ENCODE measurements at regions not wholly inside any gene's neighbourhood (a gene's known extent, or its start where the extent isn't known, plus 50 kb on each side); places are given as distances from the start of the nearest gene placed in this dataset.

GRCh38 chr2:58436872-58437271, 195.7 kb upstream of the FANCL start:
- no peak for FAIRE-seq
- WGBS (ENCODE audit: missing lambda C conversion rate), result 43% methylated on average over 5 of the region's 5 CpGs
- Histone ChIP-seq H3K4me2 (no peak overlapping the region), H3K27ac (no peak overlapping the region), H3K4me1 (no peaks in the 10 kb centered on the region), H3K9me3 (no peaks in the 10 kb centered on the region), H3K4me3 (no peak overlapping the region)
- ChIA-PET CTCF (interaction anchor here (1.6 to 2.0 kb wide), 2 partner anchors 11 to 678 kb away, joined by 5 to 8 read pairs; no protein-coding TSS in a partner anchor), POLR2A (no interaction called here)
- no peak for TF ChIP-seq REST (IDR thresholded peaks at IDR 0.05)
- no peak for TF ChIP-seq MYC (IDR thresholded peaks at IDR 0.05; ENCODE audit: borderline replicate concordance, low read length)
- no peak for TF ChIP-seq TP53 (CRISPR knock-in tag; IDR thresholded peaks at IDR 0.05)
- no peak for TF ChIP-seq EP300 (IDR thresholded peaks at IDR 0.05)
- TF ChIP-seq FOSB (CRISPR knock-in tag; IDR thresholded peaks at IDR 0.05), result no peak
- TF ChIP-seq CTCF (IDR thresholded peaks at IDR 0.05), result no peak
- no peak for TF ChIP-seq CBX8 (IDR thresholded peaks at IDR 0.05)
- TF ChIP-seq HOXB5 (CRISPR knock-in tag; IDR thresholded peaks at IDR 0.05), result no peak
- TF ChIP-seq CHD4 (IDR thresholded peaks at IDR 0.05; ENCODE audit: borderline replicate concordance), result no peak
- no peak for TF ChIP-seq CHD2 (IDR thresholded peaks at IDR 0.05; ENCODE audit: low read length, partially characterized antibody)
- no peak for TF ChIP-seq FOXS1 (CRISPR knock-in tag; IDR thresholded peaks at IDR 0.05)
- TF ChIP-seq NR3C1 (IDR thresholded peaks at IDR 0.05), result no peak
- no peak for TF ChIP-seq SMC3 (IDR thresholded peaks at IDR 0.05)
- TF ChIP-seq TFCP2L1 (CRISPR knock-in tag; IDR thresholded peaks at IDR 0.05), result no peak
- no peak for DNase-seq (ENCODE audit: low read depth in 1 of 2, low spot score in 1 of 2)
- 0 out of 6 replicates have a peak, but pooled peaks of 1 of the 2 experiments have one; percentile 19 for ATAC-seq

GRCh38 chr2:58435246-58435645, 194.1 kb upstream of the FANCL start:
- Histone ChIP-seq H3K9me3 (no peaks in the 10 kb centered on the region), H3K4me2 (no peak overlapping the region), H3K4me3 (no peak overlapping the region), H3K4me1 (no peaks in the 10 kb centered on the region), H3K27ac (no peak overlapping the region)
- 61% methylated on average over 3 of the region's 3 CpGs for WGBS (ENCODE audit: missing lambda C conversion rate)
- no peak for DNase-seq (ENCODE audit: low read depth in 1 of 2, low spot score in 1 of 2)
- no peak for FAIRE-seq
- ChIA-PET CTCF (interaction anchor here (2.0 kb wide), 1 partner anchor 13 kb away, joined by 8 read pairs; no protein-coding TSS in a partner anchor), POLR2A (no interaction called here)
- no peak for ATAC-seq
- TF ChIP-seq HDAC2 (IDR thresholded peaks at IDR 0.05) (no peak), SMC3 (IDR thresholded peaks at IDR 0.05) (no peak), NR3C1 (IDR thresholded peaks at IDR 0.05) (no peak), KDM5A (IDR thresholded peaks at IDR 0.05) (no peak), JUN (IDR thresholded peaks at IDR 0.05) (no peak), NPAS2 (CRISPR knock-in tag; IDR thresholded peaks at IDR 0.05; ENCODE audit: borderline replicate concordance) (no peak), SREBF2 (IDR thresholded peaks at IDR 0.05) (no peak), USF2 (IDR thresholded peaks at IDR 0.05) (no peak), FOSB (CRISPR knock-in tag; IDR thresholded peaks at IDR 0.05) (no peak), CHD4 (IDR thresholded peaks at IDR 0.05; ENCODE audit: borderline replicate concordance) (no peak), HMGXB4 (CRISPR knock-in tag; IDR thresholded peaks at IDR 0.05; ENCODE audit: borderline replicate concordance) (no peak), ZFP36 (IDR thresholded peaks at IDR 0.05; ENCODE audit: borderline replicate concordance, partially characterized antibody) (no peak), TFCP2L1 (CRISPR knock-in tag; IDR thresholded peaks at IDR 0.05) (no peak)

Measured in A549 (cell line).